Activated CD4-positive, alpha-beta T cell treated with anti-CD3 and anti-CD28 coated beads, Interleukin-2, amount 10 ng/mL, durations not matched to agents 7 days and 5 days (primary cell): ENCODE measurements at regions not wholly inside any gene's neighbourhood (a gene's known extent, or its start where the extent isn't known, plus 50 kb on each side); places are given as distances from the start of the nearest gene placed in this dataset.
"Not testable (repeated sequence)": the region's sequence is repeated elsewhere in the genome, so short reads cannot be mapped to it uniquely, and the experiment has no call there.

Experiments
- CTCF ChIA-PET: fragments of 350-600 bp; sonication (Branson Sonifier 250); formaldehyde crosslinking; loops from one replicate; lab custom pipeline; 2021; ENCODE audit warnings: antibody characterized with exemption; lab: Charles Lee
- POLR2A ChIA-PET: fragments of 350-600 bp; sonication (Branson Sonifier 250); formaldehyde crosslinking; loops from one replicate; lab custom pipeline; 2021; ENCODE audit warnings: antibody characterized with exemption; lab: Charles Lee
- DNase-seq: peaks from one replicate; pipeline ENCODE4 v3.0.0-alpha.2; 2020
- H3K27ac Mint-ChIP-seq: one replicate; pipeline ENCODE4 v1.8.0; 2021; ENCODE audit warnings: mild to moderate bottlenecking, moderate library complexity, mixed read lengths
- H3K27me3 Mint-ChIP-seq: one replicate; pipeline ENCODE4 v1.8.0; 2021; ENCODE audit warnings: mixed read lengths
- H3K36me3 Mint-ChIP-seq: one replicate; pipeline ENCODE4 v1.8.0; 2021; ENCODE audit warnings: low read depth, mixed read lengths
- H3K4me1 Mint-ChIP-seq: one replicate; pipeline ENCODE4 v1.8.0; 2021; ENCODE audit warnings: mixed read lengths
- H3K4me3 Mint-ChIP-seq: one replicate; pipeline ENCODE4 v1.8.0; 2021; ENCODE audit warnings: mild to moderate bottlenecking, moderate library complexity, mixed read lengths
- H3K9me3 Mint-ChIP-seq: one replicate; pipeline ENCODE4 v1.8.0; 2021; ENCODE audit warnings: mixed read lengths

GRCh38 chr11:45000918-45001317, 50.2 kb upstream of the TP53I11 start:
- CTCF ChIA-PET, result no interaction called here
- H3K27ac Mint-ChIP-seq, result no peak overlapping the region
- H3K4me3 Mint-ChIP-seq, result no peak overlapping the region
- POLR2A ChIA-PET, result no interaction called here
- peaks cover 2% of the 10 kb centered on the region for H3K27me3 Mint-ChIP-seq
- no peaks in the 10 kb centered on the region for H3K4me1 Mint-ChIP-seq
- no peaks in the 10 kb centered on the region for H3K9me3 Mint-ChIP-seq
- DNase-seq, result no peak
- no peaks in the 10 kb centered on the region for H3K36me3 Mint-ChIP-seq

- H3K4me3 Mint-ChIP-seq, result no peak overlapping the region
- no peak for DNase-seq
- ChIA-PET CTCF (no interaction called here), POLR2A (no interaction called here)
- peaks cover 2% of the 10 kb centered on the region for H3K27me3 Mint-ChIP-seq
- H3K4me1 Mint-ChIP-seq, result no peaks in the 10 kb centered on the region
- no peaks in the 10 kb centered on the region for H3K36me3 Mint-ChIP-seq
- H3K27ac Mint-ChIP-seq, result no peak overlapping the region
- no peaks in the 10 kb centered on the region for H3K9me3 Mint-ChIP-seq
Measured at GRCh38 chr11:45001466-45002165, 50.9 kb upstream of the TP53I11 start.

GRCh38 chr11:45005106-45005505, 54.4 kb upstream of the TP53I11 start:
- Mint-ChIP-seq H3K4me1 (no peaks in the 10 kb centered on the region), H3K9me3 (no peaks in the 10 kb centered on the region), H3K27me3 (peaks cover 11% of the 10 kb centered on the region), H3K4me3 (no peak overlapping the region), H3K36me3 (no peaks in the 10 kb centered on the region), H3K27ac (no peak overlapping the region)
- DNase-seq, result no peak
- ChIA-PET CTCF (no interaction called here), POLR2A (no interaction called here)

- no peaks in the 10 kb centered on the region for H3K36me3 Mint-ChIP-seq
- peaks cover 11% of the 10 kb centered on the region for H3K27me3 Mint-ChIP-seq
- no peak for DNase-seq
- H3K27ac Mint-ChIP-seq, result no peak overlapping the region
- no peak overlapping the region for H3K4me3 Mint-ChIP-seq
- ChIA-PET CTCF (no interaction called here), POLR2A (no interaction called here)
- no peaks in the 10 kb centered on the region for H3K4me1 Mint-ChIP-seq
- H3K9me3 Mint-ChIP-seq, result no peaks in the 10 kb centered on the region
Measured at GRCh38 chr11:45007011-45007410, 56.3 kb upstream of the TP53I11 start.

GRCh38 chr11:45015983-45016382, 65.3 kb upstream of the TP53I11 start:
- DNase-seq, H3K36me3 Mint-ChIP-seq, CTCF ChIA-PET, H3K27ac Mint-ChIP-seq, POLR2A ChIA-PET, H3K4me3 Mint-ChIP-seq: not testable (repeated sequence)
- Mint-ChIP-seq H3K9me3 (peaks cover 18% of the 10 kb centered on the region), H3K4me1 (peaks cover 12% of the 10 kb centered on the region), H3K27me3 (peaks cover 20% of the 10 kb centered on the region)

- CTCF ChIA-PET, result interaction anchor here (1.3 kb wide), 1 partner anchor 19 kb away, joined by 3 read pairs; no protein-coding TSS in a partner anchor
- H3K4me1 Mint-ChIP-seq, result peaks cover 12% of the 10 kb centered on the region
- peaks cover 20% of the 10 kb centered on the region for H3K27me3 Mint-ChIP-seq
- H3K27ac Mint-ChIP-seq, POLR2A ChIA-PET, H3K36me3 Mint-ChIP-seq, H3K4me3 Mint-ChIP-seq, DNase-seq: not testable (repeated sequence)
- peaks cover 18% of the 10 kb centered on the region for H3K9me3 Mint-ChIP-seq
Measured at GRCh38 chr11:45016446-45016845, 65.8 kb upstream of the TP53I11 start.

- Mint-ChIP-seq H3K27me3 (peaks cover 20% of the 10 kb centered on the region), H3K27ac (no peak overlapping the region), H3K4me3 (no peak overlapping the region), H3K4me1 (peaks cover 11% of the 10 kb centered on the region), H3K36me3 (no peaks in the 10 kb centered on the region), H3K9me3 (peaks cover 18% of the 10 kb centered on the region)
- no peak for DNase-seq
- POLR2A ChIA-PET, result no interaction called here
- CTCF ChIA-PET, result interaction anchor here (1.3 kb wide), 1 partner anchor 20 kb away, joined by 3 read pairs; no protein-coding TSS in a partner anchor
Measured at GRCh38 chr11:45017329-45017728, 66.6 kb upstream of the TP53I11 start.

GRCh38 chr11:45021001-45021400, 70.3 kb upstream of the TP53I11 start:
- peaks cover 2% of the 10 kb centered on the region for H3K9me3 Mint-ChIP-seq
- POLR2A ChIA-PET, result no interaction called here
- CTCF ChIA-PET, result no interaction called here

GRCh38 chr11:45021692-45022141, 71.0 kb upstream of the TP53I11 start:
- Mint-ChIP-seq H3K4me3 (no peak overlapping the region), H3K27me3 (peaks cover 4% of the 10 kb centered on the region), H3K9me3 (no peaks in the 10 kb centered on the region), H3K4me1 (peaks cover 11% of the 10 kb centered on the region), H3K27ac (no peak overlapping the region), H3K36me3 (no peaks in the 10 kb centered on the region)
- ChIA-PET POLR2A (no interaction called here), CTCF (no interaction called here)
- no peak for DNase-seq

More at GRCh38 chr11:45021001-45021400, 70.3 kb upstream of the TP53I11 start:
- Mint-ChIP-seq H3K27ac (no peak overlapping the region), H3K4me1 (peaks cover 9% of the 10 kb centered on the region), H3K4me3 (no peak overlapping the region), H3K27me3 (peaks cover 7% of the 10 kb centered on the region), H3K36me3 (no peaks in the 10 kb centered on the region)
- no peak for DNase-seq

GRCh38 chr11:45022294-45023064, 71.8 kb upstream of the TP53I11 start:
- no peaks in the 10 kb centered on the region for H3K36me3 Mint-ChIP-seq
- H3K9me3 Mint-ChIP-seq, result no peaks in the 10 kb centered on the region
- H3K4me3 Mint-ChIP-seq, result no peak overlapping the region
- H3K4me1 Mint-ChIP-seq, result peaks cover 11% of the 10 kb centered on the region
- peaks cover 4% of the 10 kb centered on the region for H3K27me3 Mint-ChIP-seq
- no peak overlapping the region for H3K27ac Mint-ChIP-seq
- no peak for DNase-seq
- ChIA-PET POLR2A (no interaction called here), CTCF (interaction anchor here (1.0 kb wide), 1 partner anchor 86 kb away, joined by 3 read pairs; no protein-coding TSS in a partner anchor)

- ChIA-PET CTCF (interaction anchor here (1.0 kb wide), 1 partner anchor 87 kb away, joined by 3 read pairs; no protein-coding TSS in a partner anchor), POLR2A (no interaction called here)
- Mint-ChIP-seq H3K27me3 (peaks cover 4% of the 10 kb centered on the region), H3K4me1 (peaks cover 11% of the 10 kb centered on the region), H3K27ac (no peak overlapping the region), H3K36me3 (no peaks in the 10 kb centered on the region), H3K4me3 (no peak overlapping the region), H3K9me3 (no peaks in the 10 kb centered on the region)
- DNase-seq, result no peak
Measured at GRCh38 chr11:45023065-45023365, 72.3 kb upstream of the TP53I11 start.

GRCh38 chr11:45024316-45024715, 73.6 kb upstream of the TP53I11 start:
- ChIA-PET POLR2A (no interaction called here), CTCF (interaction anchor here (1.4 to 1.5 kb wide), 3 partner anchors 20 to 88 kb away, joined by 3 read pairs; no protein-coding TSS in a partner anchor)
- no peaks in the 10 kb centered on the region for H3K36me3 Mint-ChIP-seq
- peaks cover 4% of the 10 kb centered on the region for H3K27me3 Mint-ChIP-seq
- H3K4me1 Mint-ChIP-seq, result peaks cover 11% of the 10 kb centered on the region
- no peaks in the 10 kb centered on the region for H3K9me3 Mint-ChIP-seq
- H3K27ac Mint-ChIP-seq, result no peak overlapping the region
- DNase-seq, result no peak
- no peak overlapping the region for H3K4me3 Mint-ChIP-seq
